Liver (tissue), 8 donors: ENCODE measurements at regions not wholly inside any gene's neighbourhood (a gene's known extent, or its start where the extent isn't known, plus 50 kb on each side); places are given as distances from the start of the nearest gene placed in this dataset.

Source experiments
- DNase-seq: peaks from one replicate; pipeline ENCODE4 v3.0.0-alpha.2; 2017; ENCODE audit warnings: low spot score
- H3K27ac ChIP-seq, 2 donors: one replicate each; pipeline ENCODE4 v1.7.0; 2013; ENCODE audit warnings: inconsistent platforms in 2 of 2, low read length in 2 of 2, control low read depth in 1 of 2, low read depth in 1 of 2, mild to moderate bottlenecking in 1 of 2
- H3K27me3 ChIP-seq, 4 donors: one replicate each; pipeline versions ENCODE4 v1.6.1 to v1.7.0; 2013; ENCODE audit warnings: low read length in 3 of 4, inconsistent platforms in 1 of 4, mild to moderate bottlenecking in 1 of 4, moderate library complexity in 1 of 4; ENCODE audit not compliant: control insufficient read depth in 4 of 4, insufficient read depth in 4 of 4
- H3K36me3 ChIP-seq, 4 donors: one replicate each; pipeline versions ENCODE4 v1.6.1 to v1.7.0; 2013; ENCODE audit warnings: low read length in 3 of 4, mild to moderate bottlenecking in 3 of 4, low read depth in 1 of 4, moderate library complexity in 1 of 4; ENCODE audit not compliant: control insufficient read depth in 4 of 4, insufficient read depth in 3 of 4
- H3K4me1 ChIP-seq, 4 donors: one replicate each; pipeline versions ENCODE4 v1.6.1 to v1.7.0; 2013; ENCODE audit warnings: low read length in 3 of 4, mild to moderate bottlenecking in 3 of 4, moderate library complexity in 1 of 4; ENCODE audit not compliant: control insufficient read depth in 4 of 4, insufficient read depth in 4 of 4
- H3K4me3 ChIP-seq, 3 donors: one replicate each; pipeline versions ENCODE4 v1.6.1 to v1.7.0; 2013; ENCODE audit warnings: low read length in 3 of 3, control low read depth in 1 of 3, low read depth in 1 of 3, mild to moderate bottlenecking in 1 of 3
- H3K9ac ChIP-seq, 2 donors: one replicate each; pipeline ENCODE4 v1.7.0; 2013; ENCODE audit warnings: low read length in 2 of 2, mild to moderate bottlenecking in 2 of 2, moderate library complexity in 2 of 2, control low read depth in 1 of 2, low read depth in 1 of 2
- H3K9me3 ChIP-seq, 4 donors: one replicate each; pipeline versions ENCODE4 v1.6.1 to v1.7.0; 2013; ENCODE audit warnings: low read length in 3 of 4; ENCODE audit not compliant: control insufficient read depth in 4 of 4
- ATF3 ChIP-seq: IDR thresholded peaks from 2 replicates; pipeline ENCODE4 v1.6.1; 2016; ENCODE audit warnings: antibody characterized with exemption
- CTCF ChIP-seq: fragments of 150-350 bp; IDR thresholded peaks from 2 replicates; pipeline ENCODE4 v1.5.1; 2017; ENCODE audit warnings: improper control_type of control experiment, low read depth, low read length; ENCODE audit not compliant: missing input control
- FOXA2 ChIP-seq: IDR thresholded peaks from 2 replicates; pipeline ENCODE4 v1.6.1; 2016; ENCODE audit warnings: antibody characterized with exemption
- HNF4A ChIP-seq, 2 donors: conservative IDR thresholded peaks; 2 replicates each; pipeline ENCODE4 v1.6.1; 2016; ENCODE audit warnings: antibody characterized with exemption in 2 of 2, mild to moderate bottlenecking in 2 of 2
- HNF4G ChIP-seq: IDR thresholded peaks from 2 replicates; pipeline ENCODE4 v1.6.1; 2016; ENCODE audit warnings: antibody characterized with exemption
- JUND ChIP-seq, 2 donors: IDR thresholded peaks; 2 replicates each; pipeline ENCODE4 v1.6.1; 2016; ENCODE audit warnings: antibody characterized with exemption in 2 of 2
- NR2F2 ChIP-seq: IDR thresholded peaks from 2 replicates; pipeline ENCODE4 v1.6.1; 2016; ENCODE audit warnings: antibody characterized with exemption
- RAD21 ChIP-seq, 2 donors: IDR thresholded peaks; 2 replicates each; pipeline ENCODE4 v1.6.1; 2016; ENCODE audit warnings: antibody characterized with exemption in 2 of 2, mild to moderate bottlenecking in 2 of 2
- REST ChIP-seq: IDR thresholded peaks from 2 replicates; pipeline ENCODE4 v1.6.1; 2016; ENCODE audit warnings: antibody characterized with exemption, mild to moderate bottlenecking
- RXRA ChIP-seq, 2 donors: IDR thresholded peaks; 2 replicates each; pipeline ENCODE4 v1.6.1; 2017 to 2018; ENCODE audit warnings: antibody characterized with exemption in 2 of 2, mild to moderate bottlenecking in 1 of 2
- SP1 ChIP-seq: IDR thresholded peaks from 2 replicates; pipeline ENCODE4 v1.6.1; 2018; ENCODE audit warnings: antibody characterized with exemption, mild to moderate bottlenecking
- YY1 ChIP-seq: IDR thresholded peaks from 2 replicates; pipeline ENCODE4 v1.6.1; 2016; ENCODE audit warnings: antibody characterized with exemption, mild to moderate bottlenecking
- WGBS: extraction: QIAGEN DNeasy Blood & Tissue Kit; methylation state at CpG from one replicate; pipeline ENCODE4 v1.1.7; 2013; 5-methylcytosine and 5-hydroxymethylcytosine counted together
- donor health status: healthy.
- donor health status: healthy.
- donor health status: healthy.
- donor health status: healthy.
- donor health status: healthy.

GRCh38 chr7:42704710-42705109 lies 207.2 kb downstream of the C7orf25 start:
- WGBS: 71% methylated on average over 2 of the region's 2 CpGs
- Histone ChIP-seq H3K27ac (no peak overlapping the region), H3K36me3 (no peaks in the 10 kb centered on the region), H3K9me3 (no peaks in the 10 kb centered on the region), H3K27me3 (no peaks in the 10 kb centered on the region), H3K4me3 (no peak overlapping the region), H3K9ac (no peak overlapping the region), H3K4me1 (no peaks in the 10 kb centered on the region)
- TF ChIP-seq RAD21 (IDR thresholded peaks at IDR 0.05): no peak
- TF ChIP-seq RXRA (IDR thresholded peaks at IDR 0.05): no peak
- TF ChIP-seq FOXA2: no peak
- no peak for TF ChIP-seq HNF4A (conservative IDR thresholded peaks at IDR 0.05)
- TF ChIP-seq ATF3: no peak
- TF ChIP-seq HNF4G: no peak
- no peak for TF ChIP-seq JUND (IDR thresholded peaks at IDR 0.05)
- no peak for TF ChIP-seq NR2F2
- no peak for DNase-seq

GRCh38 chr7:42702647-42703046 lies 209.2 kb downstream of the C7orf25 start:
- Histone ChIP-seq H3K9ac (no peak overlapping the region), H3K36me3 (no peaks in the 10 kb centered on the region), H3K27ac (no peak overlapping the region), H3K4me1 (no peaks in the 10 kb centered on the region), H3K4me3 (no peak overlapping the region), H3K9me3 (no peaks in the 10 kb centered on the region), H3K27me3 (peaks cover 0 to 2% (median 0%) of the 10 kb centered on the region in 4 donors)
- WGBS: 70% methylated on average over 1 of the region's 1 CpG
- no peak for DNase-seq
- TF ChIP-seq CTCF (no peak), REST (no peak), RAD21 (IDR thresholded peaks at IDR 0.05) (no peak), SP1 (no peak), YY1 (no peak)
